ENCODE measurements at regions not wholly inside any gene's neighbourhood (a gene's known extent, or its start where the extent isn't known, plus 50 kb on each side); places are given as distances from the start of the nearest gene placed in this dataset.

- H3K79me1 ChIP-seq (ENCODE audit: low read depth, low read length): no peaks in the 10 kb centered on the region
- H2BK12ac ChIP-seq (ENCODE audit: low read depth, low read length): no peak overlapping the region
- no peak overlapping the region for H3K27ac ChIP-seq (ENCODE audit: low read depth, low read length)
- POLR2A ChIA-PET (ENCODE audit: partially characterized antibody): interaction anchor here (1.5 kb wide), 1 partner anchor 23 kb away, joined by 3 read pairs; no protein-coding TSS in a partner anchor
- no peak overlapping the region for H4K91ac ChIP-seq (replicated peaks; ENCODE audit: insufficient read length, low read length)
- no peaks in the 10 kb centered on the region for H4K20me1 ChIP-seq (replicated peaks in 1 of 2; ENCODE audit: control insufficient read depth in 1 of 2, insufficient read depth in 2 of 2, low read length in 2 of 2)
- DNase-seq (ENCODE audit: low read depth in 1 of 2, low spot score in 2 of 2) (no peak), FAIRE-seq (no peak)
- H3K18ac ChIP-seq (ENCODE audit: extremely low read depth, low read length): no peak overlapping the region
- H3K9ac ChIP-seq (replicated peaks in 1 of 4; ENCODE audit: extremely low read depth in 1 of 4, low read depth in 3 of 4, low read length in 3 of 4): no peak overlapping the region
- H4K8ac ChIP-seq (ENCODE audit: extremely low read depth, insufficient read depth, low read length): no peak overlapping the region
- no peak overlapping the region for H3K4ac ChIP-seq (replicated peaks; ENCODE audit: insufficient read length, low read depth, low read length)
- H2AFZ ChIP-seq (ENCODE audit: low read length): no peak overlapping the region
- no peak overlapping the region for H3K14ac ChIP-seq (ENCODE audit: insufficient read length)
- no peaks in the 10 kb centered on the region for H3K36me3 ChIP-seq (ENCODE audit: control insufficient read depth in 2 of 4, insufficient read depth in 4 of 4, low read length in 3 of 4)
- H3K56ac ChIP-seq (replicated peaks; ENCODE audit: insufficient read length, low read depth, low read length): no peak overlapping the region
- no peak overlapping the region for H2AK5ac ChIP-seq (ENCODE audit: low read depth, low read length)
- H3K23me2 ChIP-seq (ENCODE audit: low read depth, low read length): no peaks in the 10 kb centered on the region
- peaks cover 0 to 3% (median 1%) of the 10 kb centered on the region in 4 experiments; a peak in 3 of 7 replicates for H3K4me1 ChIP-seq (replicated peaks in 1 of 4; ENCODE audit: control insufficient read depth in 3 of 4, insufficient read depth in 4 of 4, low read length in 3 of 4)
- H3K79me2 ChIP-seq (ENCODE audit: control insufficient read depth in 1 of 2, insufficient read depth in 2 of 2, low read length in 2 of 2): no peaks in the 10 kb centered on the region
- WGBS, 2 experiments (ENCODE audit: extremely low coverage in 1 of 2, insufficient coverage in 1 of 2, insufficient read length in 1 of 2, insufficient replicate concordance in 2 of 2, low coverage in 1 of 2, low lambda C conversion rate in 2 of 2, missing lambda C conversion rate in 1 of 2): 88% methylated on average over 6 of the region's 7 CpGs; no CpG with 5 or more reads in 1 of the 2 experiments
- H2BK5ac ChIP-seq (ENCODE audit: low read depth, low read length): no peak overlapping the region
- no peak overlapping the region for H2BK20ac ChIP-seq (ENCODE audit: low read length)
- no peak overlapping the region for H2BK120ac ChIP-seq (replicated peaks; ENCODE audit: low read depth, low read length)
- no peaks in the 10 kb centered on the region for H3K27me3 ChIP-seq (replicated peaks in 1 of 4; ENCODE audit: control insufficient read depth in 3 of 4, extremely low read depth in 1 of 4, insufficient read depth in 3 of 4, low read length in 3 of 4)
- H3K23ac ChIP-seq (ENCODE audit: insufficient read length): no peak overlapping the region
- H4K5ac ChIP-seq (ENCODE audit: insufficient read length, low read depth, low read length): no peak overlapping the region
- no peaks in the 10 kb centered on the region for H3K9me3 ChIP-seq (ENCODE audit: insufficient read depth in 2 of 2, low read depth in 1 of 2, low read length in 1 of 2)
- CTCF ChIA-PET (ENCODE audit: partially characterized antibody): interaction anchor here (1.3 to 1.6 kb wide), 5 partner anchors 11 to 131 kb away, joined by 3 to 6 read pairs (median 3); no protein-coding TSS in a partner anchor
- H2BK15ac ChIP-seq (ENCODE audit: low read length): no peak overlapping the region
- H3K4me3 ChIP-seq (ENCODE audit: extremely low read depth in 1 of 4, insufficient read depth in 2 of 4, low read depth in 3 of 4, low read length in 4 of 4): no peak overlapping the region
- H3K4me2 ChIP-seq (ENCODE audit: insufficient read depth in 1 of 2, low read depth in 2 of 2, low read length in 2 of 2): no peak overlapping the region
- no peak for TF ChIP-seq BRCA1 (IDR thresholded peaks at IDR 0.05; ENCODE audit: low read depth, low read length)
- no peak for TF ChIP-seq RNF2 (IDR thresholded peaks at IDR 0.05; ENCODE audit: borderline replicate concordance, low read depth, low read length, missing control alignments, poor library complexity, severe bottlenecking)
- no peak for TF ChIP-seq SIN3A (conservative IDR thresholded peaks at IDR 0.05 in 1 of 2, IDR thresholded peaks at IDR 0.05 in 1 of 2; ENCODE audit: low read depth in 1 of 2, low read length in 2 of 2)
- no peak for TF ChIP-seq CTCF (IDR thresholded peaks at IDR 0.05; ENCODE audit: control extremely low read depth in 1 of 3, insufficient read depth in 1 of 3, low read depth in 1 of 3, low read length in 3 of 3)
- TF ChIP-seq NRF1 (IDR thresholded peaks at IDR 0.05; ENCODE audit: low read depth, low read length): no peak
- TF ChIP-seq YY1 (IDR thresholded peaks at IDR 0.05; ENCODE audit: low read depth, low read length): no peak
- TF ChIP-seq JUN (IDR thresholded peaks at IDR 0.05; ENCODE audit: low read depth, low read length): no peak
- TF ChIP-seq TAF1 (IDR thresholded peaks at IDR 0.05; ENCODE audit: low read depth, low read length): no peak
- TF ChIP-seq CBX8 (IDR thresholded peaks at IDR 0.05; ENCODE audit: borderline replicate concordance, low read depth, low read length): no peak
- TF ChIP-seq PHF8 (conservative IDR thresholded peaks at IDR 0.05; ENCODE audit: low read depth, low read length): no peak
- TF ChIP-seq RXRA (IDR thresholded peaks at IDR 0.05; ENCODE audit: insufficient read depth, low read depth, low read length): no peak
Observed at GRCh38 chr2:11027195-11027594, 115.5 kb downstream of the KCNF1 start.

Data from H1 (cell line).